Medulla oblongata (tissue), 1 donor: ENCODE measurements at regions not wholly inside any gene's neighbourhood (a gene's known extent, or its start where the extent isn't known, plus 50 kb on each side); places are given as distances from the start of the nearest gene placed in this dataset.

Experiments used
- DNase-seq: peaks from one replicate; pipeline ENCODE4 v3.0.0-alpha.2; 2015; ENCODE audit errors: extremely low spot score

GRCh38 chr10:128870830-128871597 is 596.0 kb upstream of the MGMT start:
- no peak for DNase-seq

DNA sequence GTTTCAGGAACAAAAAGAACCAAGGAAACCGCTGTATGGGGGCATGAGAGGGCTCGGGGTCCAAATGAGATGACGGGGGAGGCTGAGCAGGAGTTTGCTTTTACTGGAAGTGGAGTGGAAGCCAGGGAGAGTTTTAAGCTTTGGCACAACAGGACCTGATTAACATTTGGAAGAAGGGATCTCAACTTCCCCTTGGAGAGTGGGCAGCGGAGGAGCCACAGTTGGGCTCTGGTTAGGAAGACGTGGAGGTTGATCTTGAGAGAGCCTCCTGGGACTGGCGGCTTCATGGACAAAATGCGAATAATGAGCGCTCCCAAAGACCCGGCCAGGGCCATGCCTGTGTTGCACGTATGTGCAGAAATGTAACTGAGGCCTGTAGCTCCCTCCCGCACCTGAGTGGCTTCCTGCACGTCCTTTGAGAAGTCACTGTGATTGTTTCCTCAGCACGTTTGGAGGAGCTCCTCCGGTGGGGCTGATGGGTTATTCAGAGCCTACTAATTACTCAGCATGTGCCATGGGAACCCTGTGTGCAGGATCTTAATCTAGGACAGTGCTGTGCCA is 595.3 kb upstream of the MGMT start:
- DNase-seq, result no peak

DNA sequence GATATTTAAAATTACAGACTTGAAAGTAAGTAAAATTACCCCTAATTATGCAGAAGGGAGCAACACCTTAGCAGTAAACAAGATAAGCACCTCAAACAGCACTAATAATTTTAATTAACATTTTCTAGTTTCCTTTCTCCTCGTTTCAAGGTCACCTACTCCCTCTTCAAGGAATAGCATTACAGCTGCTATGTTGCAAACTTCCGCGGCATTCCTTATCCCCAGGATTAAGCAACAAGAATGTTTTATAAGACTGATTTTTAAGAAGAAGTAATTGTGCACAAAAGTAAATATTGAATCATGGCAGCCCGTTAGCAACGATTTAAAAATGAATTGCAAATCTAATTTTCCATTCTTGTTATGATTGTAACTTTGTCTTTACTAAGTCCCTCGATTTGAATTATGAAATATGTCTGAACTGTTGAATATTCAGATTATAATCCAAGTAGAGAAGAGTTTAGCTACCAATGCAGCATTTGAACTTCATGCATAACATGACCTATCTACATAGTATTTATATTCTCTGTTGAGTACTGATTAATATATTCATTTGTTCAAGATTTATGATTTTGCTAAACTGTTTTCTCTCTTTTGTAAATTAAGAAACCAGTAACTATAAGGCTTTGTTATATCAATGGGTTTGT is 593.5 kb upstream of the MGMT start:
- DNase-seq, result no peak

GRCh38 chr10:128874331-128874730 is 592.7 kb upstream of the MGMT start:
- no peak for DNase-seq

DNA sequence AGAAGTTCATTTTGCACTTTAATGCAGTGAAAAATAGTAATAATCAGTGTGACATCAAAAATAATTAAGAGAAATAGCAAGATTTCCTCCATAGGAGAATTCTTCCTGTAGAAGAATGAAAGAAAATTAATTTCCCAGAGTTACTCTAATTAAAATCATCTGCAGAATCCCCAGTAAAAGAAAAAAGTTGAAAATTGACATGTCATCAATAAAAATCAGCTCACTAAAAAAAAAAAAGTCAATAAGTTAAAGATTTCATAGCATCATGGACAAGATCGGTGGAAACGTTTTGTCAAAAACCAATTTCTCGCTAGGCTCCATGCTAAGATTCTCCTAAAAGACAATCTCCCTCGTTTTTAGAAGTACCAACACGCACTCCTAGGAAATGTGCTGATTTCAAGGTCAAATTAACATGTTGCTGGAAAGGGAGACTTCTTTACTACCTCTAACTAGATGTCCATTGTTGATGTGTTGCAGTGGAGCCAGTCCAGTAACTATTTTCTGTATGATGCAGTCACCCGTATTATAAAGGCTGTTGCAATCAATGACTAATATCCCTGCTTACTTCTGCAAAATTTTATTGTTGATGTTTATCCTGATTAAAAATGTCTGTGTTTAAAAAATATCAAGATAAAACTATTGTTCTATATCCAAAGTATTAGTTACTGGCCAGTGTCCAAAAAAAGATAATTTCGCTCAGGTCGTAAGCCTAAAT is 591.9 kb upstream of the MGMT start:
- no peak for DNase-seq

- DNase-seq, result no peak
Measured at GRCh38 chr10:128875956-128876736, 590.9 kb upstream of the MGMT start.

GRCh38 chr10:128877141-128877540 is 589.9 kb upstream of the MGMT start:
- DNase-seq, result no peak

GRCh38 chr10:128877936-128878335 is 589.1 kb upstream of the MGMT start:
- no peak for DNase-seq

GRCh38 chr10:128879030-128879429 is 588.0 kb upstream of the MGMT start:
- no peak for DNase-seq

DNA sequence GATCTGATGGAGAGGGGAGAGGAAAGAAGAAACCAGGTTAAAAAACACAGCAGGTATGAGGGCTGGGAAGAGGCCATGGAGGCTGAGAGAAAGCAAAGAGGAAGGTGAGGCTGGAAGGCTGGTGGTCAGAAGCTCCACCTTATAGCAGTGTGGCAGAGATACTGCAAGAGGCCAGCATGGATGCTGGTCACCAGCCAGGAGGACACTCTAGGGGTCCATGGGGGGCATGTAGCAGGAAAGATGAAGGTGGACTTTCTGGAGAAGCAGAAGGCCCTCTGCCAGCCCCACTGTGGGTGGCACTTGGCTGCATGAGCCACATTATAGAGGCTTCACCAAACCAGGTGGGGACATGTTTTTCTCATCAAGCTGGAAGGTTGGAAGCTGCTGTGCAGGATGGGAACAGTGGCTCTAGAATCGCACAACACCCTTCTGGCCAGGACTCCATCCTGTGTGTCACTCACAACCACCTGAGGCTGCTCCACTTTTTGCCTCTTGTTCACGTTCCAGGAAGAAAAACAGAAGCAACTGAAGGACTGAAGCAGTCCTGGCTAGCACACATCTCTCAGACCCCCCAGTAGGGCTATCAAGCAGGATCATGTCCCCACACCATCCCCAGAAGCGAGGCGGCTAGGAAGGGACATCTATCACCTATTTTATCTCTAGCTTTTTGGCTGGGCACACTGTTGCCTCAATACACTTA is 587.5 kb upstream of the MGMT start:
- DNase-seq, result no peak

GRCh38 chr10:128880159-128880725 is 586.8 kb upstream of the MGMT start:
- no peak for DNase-seq

DNA sequence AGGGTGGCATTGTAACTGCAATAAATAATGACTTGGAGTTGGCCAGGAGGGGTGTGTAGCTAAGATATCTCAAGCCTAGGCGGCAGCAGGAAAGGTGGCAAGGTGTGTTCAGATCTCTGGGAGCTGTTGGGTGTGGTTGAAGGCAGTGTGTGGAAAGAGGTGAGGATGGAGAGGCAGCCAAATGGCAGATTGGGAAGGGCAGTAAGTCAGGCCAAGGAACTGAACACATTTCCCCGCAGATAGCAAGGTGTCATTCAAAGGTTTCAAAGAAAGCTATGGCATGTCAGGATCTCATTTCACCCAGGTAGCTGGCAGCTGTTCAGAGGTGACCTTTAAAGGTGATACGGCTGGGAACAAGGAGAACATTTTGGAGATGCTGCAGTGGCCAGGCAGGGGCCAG is 586.0 kb upstream of the MGMT start:
- no peak for DNase-seq

GRCh38 chr10:128883231-128884032 is 583.6 kb upstream of the MGMT start:
- no peak for DNase-seq

DNA sequence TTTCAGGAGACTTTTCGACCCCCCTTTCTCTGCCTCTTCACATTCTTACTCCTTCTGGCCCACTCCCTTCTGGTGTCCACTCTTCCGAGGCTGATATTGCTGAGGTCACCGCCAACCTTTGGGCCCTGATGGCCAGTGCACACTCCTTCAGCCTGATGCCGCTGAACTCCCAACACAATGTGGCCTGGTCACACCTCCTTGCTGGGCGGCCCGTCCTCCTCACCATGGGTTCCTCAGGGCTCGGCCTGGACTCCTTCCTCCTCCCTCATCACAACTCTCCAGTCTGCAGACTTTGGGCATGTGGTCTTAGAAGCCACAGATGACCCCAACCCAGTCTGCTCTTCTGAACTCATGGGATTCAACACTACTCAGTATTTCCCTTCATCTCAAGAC is 583.0 kb upstream of the MGMT start:
- DNase-seq, result no peak

DNA sequence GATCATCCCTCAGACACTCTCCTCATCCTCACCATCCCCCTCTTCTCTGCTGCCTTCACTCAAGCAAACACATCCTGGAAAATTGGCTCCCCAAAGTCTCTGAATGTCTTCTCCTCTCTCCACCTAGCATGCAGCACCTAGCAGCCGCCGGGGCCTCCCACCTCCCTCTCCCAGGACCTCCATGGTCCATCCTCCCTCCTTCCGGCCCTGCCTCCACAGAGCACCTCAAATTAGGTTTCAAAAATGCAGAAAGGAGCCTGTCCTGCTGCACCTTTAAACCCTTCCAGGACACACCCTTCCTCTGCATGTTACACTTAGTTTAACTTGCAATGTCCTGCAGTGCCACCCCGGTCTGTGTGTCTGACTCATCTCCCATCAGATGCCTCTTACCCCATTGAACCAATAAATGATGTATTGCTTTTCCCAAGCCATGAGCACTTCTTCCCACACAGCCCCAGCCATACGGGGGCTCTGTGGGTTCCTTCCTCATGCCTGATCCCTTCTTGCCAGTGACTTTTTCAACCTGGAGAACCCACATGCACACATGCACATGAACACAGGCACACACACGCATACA is 582.5 kb upstream of the MGMT start:
- DNase-seq, result no peak

DNA sequence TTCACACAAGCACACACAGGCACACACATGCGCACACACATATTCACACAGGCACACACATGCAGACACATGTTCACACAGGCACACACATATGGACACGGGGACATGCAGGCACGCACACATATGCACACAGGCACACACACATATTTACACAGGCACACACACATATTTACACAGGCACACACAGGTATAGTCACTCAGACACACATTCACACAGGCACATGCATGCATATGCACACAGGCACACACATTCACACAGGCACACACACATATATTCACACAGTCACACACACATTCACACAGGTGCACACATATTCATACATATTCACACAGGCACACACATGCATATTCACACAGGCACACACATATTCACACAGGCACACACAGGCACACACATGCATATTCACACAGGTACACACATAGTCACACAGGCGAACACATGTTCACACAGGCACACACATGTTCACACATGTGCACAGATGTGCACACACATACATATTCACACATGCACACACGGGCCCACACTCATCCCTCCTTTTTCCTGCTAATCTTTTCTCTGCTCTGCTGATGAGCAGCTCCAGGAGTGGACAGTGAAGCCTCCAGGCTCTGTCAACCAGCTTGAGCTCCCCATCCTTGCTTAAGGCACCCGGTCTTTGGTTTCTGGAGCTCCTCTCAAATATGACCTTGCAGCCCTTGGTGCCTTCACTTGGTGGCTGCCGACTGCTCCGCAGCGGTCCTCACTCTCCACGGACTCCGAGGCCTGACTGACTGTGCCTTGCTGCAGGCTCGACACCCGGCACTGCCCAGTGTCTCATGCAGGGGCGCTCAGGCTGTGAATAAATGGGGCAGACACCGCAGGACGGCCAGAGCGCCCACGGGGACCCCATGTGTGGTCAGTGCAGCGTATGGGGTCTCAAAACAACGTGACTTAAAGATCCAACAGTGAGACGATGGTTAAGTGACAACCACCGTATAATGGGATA is 581.2 kb upstream of the MGMT start:
- no peak for DNase-seq

GRCh38 chr10:128887856-128888255 is 579.2 kb upstream of the MGMT start:
- DNase-seq, result no peak

DNA sequence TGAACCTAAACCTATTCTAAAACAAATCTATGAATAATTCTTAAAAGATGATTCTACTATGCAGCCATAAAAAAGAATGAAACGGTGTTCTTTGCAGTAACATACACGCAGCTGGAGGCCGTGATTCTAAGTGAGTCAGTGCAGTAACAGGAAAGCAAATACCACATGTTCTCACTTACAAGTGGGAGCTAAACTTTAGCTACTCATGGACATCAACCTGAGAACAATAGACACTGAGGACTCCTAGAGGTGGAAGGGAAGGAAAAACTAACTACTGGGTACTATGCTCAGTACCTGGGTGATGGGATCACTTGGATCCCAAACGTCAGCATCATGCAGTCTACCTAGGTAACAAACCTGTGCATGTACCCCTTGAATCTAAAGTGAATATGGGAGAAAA is 575.0 kb upstream of the MGMT start:
- DNase-seq, result no peak
